CD4-positive, alpha-beta T cell treated with Interleukin-6 at 100 ng/mL for 8 hours (primary cell): ENCODE measurements at regions not wholly inside any gene's neighbourhood (a gene's known extent, or its start where the extent isn't known, plus 50 kb on each side); places are given as distances from the start of the nearest gene placed in this dataset.

Source experiments
- DNase-seq: peaks from one replicate; pipeline ENCODE4 v3.0.0-alpha.2; 2020; ENCODE audit warnings: mixed read lengths, low spot score

- DNase-seq, result no peak
Observed at GRCh38 chr1:227374846-227375245, 56.6 kb upstream of the CDC42BPA start.

DNA sequence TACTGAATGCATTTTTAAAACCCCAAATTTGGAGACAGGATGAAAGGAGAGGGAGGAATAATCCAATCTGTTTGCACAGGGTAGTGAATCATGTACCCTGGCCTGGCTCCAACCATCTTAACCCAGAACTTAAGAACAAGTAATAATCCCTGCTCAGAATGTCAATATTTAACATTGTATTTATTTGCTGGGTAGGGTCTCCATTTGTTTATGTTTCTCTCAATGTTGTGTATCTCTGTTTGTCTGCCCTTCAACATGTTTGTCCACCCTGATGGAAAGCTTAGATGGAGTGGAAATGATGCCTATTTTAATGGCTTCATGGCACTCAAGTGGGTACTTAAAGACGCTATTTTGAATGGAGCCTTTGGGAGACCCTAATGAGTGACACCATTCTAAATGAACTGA lies 54.4 kb upstream of the CDC42BPA start:
- DNase-seq, result no peak

DNA sequence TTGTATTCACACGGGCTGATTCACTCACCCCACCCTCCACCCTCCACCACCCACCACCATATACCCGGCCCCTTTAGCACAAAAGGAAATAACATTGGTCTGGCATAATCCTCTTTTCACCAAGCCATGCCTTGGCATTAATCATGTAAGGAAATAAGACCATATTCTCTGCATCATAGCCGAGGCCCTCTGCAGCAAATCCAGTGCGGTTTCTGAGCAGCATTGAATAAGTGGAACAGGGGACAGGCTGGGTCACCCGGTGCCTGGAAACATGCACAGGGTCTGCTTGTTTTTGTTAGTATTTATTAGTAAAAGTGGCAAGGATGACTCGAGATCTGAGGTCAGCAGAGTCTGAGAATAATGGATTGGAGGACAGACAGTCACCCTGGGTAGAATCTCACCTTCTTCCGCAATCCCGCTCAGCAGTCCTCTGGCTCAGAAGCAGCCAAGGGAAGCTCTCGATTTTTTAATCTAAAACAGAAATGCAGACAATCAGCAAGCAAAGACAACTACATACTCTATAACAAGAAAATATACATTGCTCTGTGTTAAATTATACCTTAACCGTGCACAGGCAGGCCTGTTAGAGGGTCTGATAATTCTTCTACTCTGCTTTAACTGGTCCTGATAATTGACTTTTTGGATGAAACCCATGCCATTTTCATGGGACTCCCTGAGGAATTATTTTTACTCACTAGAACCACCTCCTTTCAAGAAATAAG lies 52.4 kb upstream of the CDC42BPA start:
- no peak for DNase-seq

DNA sequence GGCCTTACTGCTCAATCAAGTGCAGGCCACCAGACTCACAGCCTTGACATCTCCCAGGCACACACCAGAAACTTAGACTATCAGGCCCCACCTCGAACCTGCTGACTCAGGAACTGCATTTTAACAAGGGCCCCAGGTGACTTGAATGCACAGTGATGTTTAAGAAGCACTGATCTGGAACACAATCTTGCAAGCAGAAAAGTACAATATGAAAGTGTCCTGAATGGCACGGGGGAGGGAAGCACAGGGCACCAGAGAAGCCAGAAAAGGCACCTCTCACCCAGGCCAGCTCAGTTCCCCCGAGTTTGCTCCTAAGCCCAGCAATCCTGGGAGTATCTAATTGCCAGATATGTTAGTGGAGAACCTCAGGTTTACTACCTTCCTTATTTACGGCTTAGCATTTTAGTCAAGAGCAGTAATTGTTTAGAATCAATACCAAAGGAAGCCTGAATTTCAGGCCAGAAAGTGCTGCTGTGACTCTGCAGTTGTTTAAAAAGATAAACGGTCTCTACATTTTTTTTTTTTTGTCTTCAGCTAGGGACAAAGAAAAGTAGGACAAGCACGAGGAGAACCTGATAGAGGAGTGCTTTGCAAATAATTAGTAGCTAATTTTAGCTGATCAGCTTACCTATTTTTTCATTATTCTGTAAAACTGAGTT lies 50.9 kb upstream of the CDC42BPA start:
- DNase-seq, result no peak
